Glutamatergic neuron (in vitro differentiated cells): ENCODE measurements at regions not wholly inside any gene's neighbourhood (a gene's known extent, or its start where the extent isn't known, plus 50 kb on each side); places are given as distances from the start of the nearest gene placed in this dataset.

Experiments
- DNase-seq: peaks from one replicate; pipeline ENCODE4 v3.0.0; 2022
- H3K27ac Mint-ChIP-seq: one replicate; pipeline ENCODE4 v1.8.0; 2020; ENCODE audit warnings: mild to moderate bottlenecking, mixed read lengths, inconsistent platforms; ENCODE audit not compliant: unreplicated experiment
- H3K27me3 Mint-ChIP-seq: one replicate; pipeline ENCODE4 v1.8.0; 2020; ENCODE audit warnings: mild to moderate bottlenecking, moderate library complexity, mixed read lengths, inconsistent platforms; ENCODE audit not compliant: unreplicated experiment
- H3K36me3 Mint-ChIP-seq: one replicate; pipeline ENCODE4 v1.8.0; 2020; ENCODE audit warnings: mild to moderate bottlenecking, mixed read lengths, inconsistent platforms; ENCODE audit not compliant: unreplicated experiment
- H3K4me1 Mint-ChIP-seq: one replicate; pipeline ENCODE4 v1.8.0; 2020; ENCODE audit warnings: mild to moderate bottlenecking, low read depth, mixed read lengths, inconsistent platforms; ENCODE audit not compliant: unreplicated experiment
- H3K4me3 Mint-ChIP-seq: one replicate; pipeline ENCODE4 v1.8.0; 2020; ENCODE audit warnings: mild to moderate bottlenecking, mixed read lengths, inconsistent platforms; ENCODE audit not compliant: unreplicated experiment
- H3K9me3 Mint-ChIP-seq: one replicate; pipeline ENCODE4 v1.8.0; 2020; ENCODE audit warnings: mild to moderate bottlenecking, moderate library complexity, mixed read lengths, inconsistent platforms; ENCODE audit not compliant: unreplicated experiment
- TF ChIP-seq, protein P1 (sequence below): fragments of 200-600 bp; sonication (generic); IDR thresholded peaks from one replicate; pipeline ENCODE4 v1.5.0; 2021; ENCODE audit not compliant: partially characterized antibody, unreplicated experiment

- no peak for DNase-seq
- TF ChIP-seq, protein P1, sequence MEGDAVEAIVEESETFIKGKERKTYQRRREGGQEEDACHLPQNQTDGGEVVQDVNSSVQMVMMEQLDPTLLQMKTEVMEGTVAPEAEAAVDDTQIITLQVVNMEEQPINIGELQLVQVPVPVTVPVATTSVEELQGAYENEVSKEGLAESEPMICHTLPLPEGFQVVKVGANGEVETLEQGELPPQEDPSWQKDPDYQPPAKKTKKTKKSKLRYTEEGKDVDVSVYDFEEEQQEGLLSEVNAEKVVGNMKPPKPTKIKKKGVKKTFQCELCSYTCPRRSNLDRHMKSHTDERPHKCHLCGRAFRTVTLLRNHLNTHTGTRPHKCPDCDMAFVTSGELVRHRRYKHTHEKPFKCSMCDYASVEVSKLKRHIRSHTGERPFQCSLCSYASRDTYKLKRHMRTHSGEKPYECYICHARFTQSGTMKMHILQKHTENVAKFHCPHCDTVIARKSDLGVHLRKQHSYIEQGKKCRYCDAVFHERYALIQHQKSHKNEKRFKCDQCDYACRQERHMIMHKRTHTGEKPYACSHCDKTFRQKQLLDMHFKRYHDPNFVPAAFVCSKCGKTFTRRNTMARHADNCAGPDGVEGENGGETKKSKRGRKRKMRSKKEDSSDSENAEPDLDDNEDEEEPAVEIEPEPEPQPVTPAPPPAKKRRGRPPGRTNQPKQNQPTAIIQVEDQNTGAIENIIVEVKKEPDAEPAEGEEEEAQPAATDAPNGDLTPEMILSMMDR, result no peak
These were observed 153.5 kb downstream of the DLL1 start for GRCh38 chr6:170137176-170137891.

DNA sequence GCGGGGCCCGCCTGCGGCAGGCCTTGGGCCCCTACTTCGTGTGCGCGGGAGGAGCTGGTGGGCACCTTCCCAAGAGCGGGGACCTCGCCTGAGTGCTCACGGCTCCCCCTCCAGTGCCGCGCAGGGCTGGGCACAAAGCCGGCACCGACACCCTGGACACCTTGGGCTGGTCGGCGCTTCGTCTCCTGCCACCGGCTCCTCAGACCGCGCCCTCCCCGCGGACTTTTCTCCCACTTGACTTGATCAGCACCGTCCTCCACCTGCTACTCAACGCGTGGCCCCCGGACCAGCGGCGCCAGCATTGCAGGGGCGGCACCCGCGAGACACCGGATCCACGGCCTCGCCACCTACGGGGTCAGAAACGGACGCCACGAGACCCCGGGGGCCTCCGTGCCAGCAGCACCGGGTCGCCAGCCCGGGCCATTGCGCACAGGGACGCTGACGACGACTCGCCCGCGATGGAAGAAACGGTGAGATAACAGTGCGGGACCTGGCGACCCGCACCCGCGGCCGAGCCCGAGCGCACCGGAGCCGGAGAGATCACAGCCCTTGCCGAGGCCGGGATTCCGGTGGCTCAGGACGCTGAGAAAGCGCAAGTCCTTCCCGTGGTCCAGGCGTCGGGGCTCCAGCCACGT is 154.2 kb downstream of the DLL1 start:
- H3K27me3 Mint-ChIP-seq, result peaks cover 5% of the 10 kb centered on the region
- TF ChIP-seq, protein P1, result no peak
- H3K4me3 Mint-ChIP-seq, result no peak overlapping the region
- H3K27ac Mint-ChIP-seq, result no peak overlapping the region
- no peaks in the 10 kb centered on the region for H3K4me1 Mint-ChIP-seq
- peaks cover 15% of the 10 kb centered on the region for H3K9me3 Mint-ChIP-seq
- peaks cover 16% of the 10 kb centered on the region for H3K36me3 Mint-ChIP-seq
- DNase-seq, result no peak

More at GRCh38 chr6:170137176-170137891, 153.5 kb downstream of the DLL1 start:
- Mint-ChIP-seq H3K4me1 (no peaks in the 10 kb centered on the region), H3K27me3 (peaks cover 5% of the 10 kb centered on the region), H3K4me3 (no peak overlapping the region), H3K9me3 (peaks cover 15% of the 10 kb centered on the region), H3K27ac (no peak overlapping the region), H3K36me3 (peaks cover 16% of the 10 kb centered on the region)

- peaks cover 16% of the 10 kb centered on the region for H3K36me3 Mint-ChIP-seq
- H3K9me3 Mint-ChIP-seq, result peaks cover 15% of the 10 kb centered on the region
- no peak overlapping the region for H3K4me3 Mint-ChIP-seq
- no peak for DNase-seq
- H3K4me1 Mint-ChIP-seq, result no peaks in the 10 kb centered on the region
- TF ChIP-seq, protein P1, result no peak
- H3K27ac Mint-ChIP-seq, result no peak overlapping the region
- peaks cover 5% of the 10 kb centered on the region for H3K27me3 Mint-ChIP-seq
These were observed 154.9 kb downstream of the DLL1 start for GRCh38 chr6:170135821-170136471.

GRCh38 chr6:170135461-170135820 is 155.4 kb downstream of the DLL1 start:
- no peak for DNase-seq
- H3K4me1 Mint-ChIP-seq, result no peaks in the 10 kb centered on the region
- peaks cover 15% of the 10 kb centered on the region for H3K9me3 Mint-ChIP-seq
- TF ChIP-seq, protein P1, result no peak
- peaks cover 6% of the 10 kb centered on the region for H3K27me3 Mint-ChIP-seq
- H3K36me3 Mint-ChIP-seq, result peaks cover 16% of the 10 kb centered on the region
- no peak overlapping the region for H3K4me3 Mint-ChIP-seq
- no peak overlapping the region for H3K27ac Mint-ChIP-seq
